H1 (cell line): ENCODE measurements at regions not wholly inside any gene's neighbourhood (a gene's known extent, or its start where the extent isn't known, plus 50 kb on each side); places are given as distances from the start of the nearest gene placed in this dataset.

Experiments
- CTCF ChIA-PET: fragments of 300-600 bp; sonication (Branson Sonifier 250); formaldehyde crosslinking; loops from one replicate; lab custom pipeline; 2021; ENCODE audit not compliant: partially characterized antibody; lab: Charles Lee
- POLR2A ChIA-PET: fragments of 300-600 bp; sonication (Branson Sonifier 250); formaldehyde crosslinking; loops from one replicate; lab custom pipeline; 2021; ENCODE audit warnings: inconsistent platforms; ENCODE audit not compliant: partially characterized antibody; lab: Charles Lee
- DNase-seq, 2 experiments: peaks; one replicate each; pipeline versions ENCODE4 v3.0.0 to v3.0.0-alpha.2; 2010 to 2022; ENCODE audit warnings: low spot score in 2 of 2, low read depth in 1 of 2, mixed read lengths in 1 of 2
- FAIRE-seq: peaks from 2 replicates; lab custom pipeline; 2011; peaks lifted over from hg19 to GRCh38; lab: Jason Lieb, UNC
- H2AFZ ChIP-seq: 2 replicates; pipeline ENCODE4 v1.8.1; 2012; ENCODE audit warnings: low read length, inconsistent platforms
- H2AK5ac ChIP-seq: 2 replicates; pipeline ENCODE4 v1.6.1; 2013; ENCODE audit warnings: low read depth, low read length
- H2BK120ac ChIP-seq: replicated peaks from 2 replicates; pipeline ENCODE3; 2013; ENCODE audit warnings: low read depth, low read length, inconsistent platforms
- H2BK12ac ChIP-seq: 2 replicates; pipeline ENCODE4 v1.6.1; 2013; ENCODE audit warnings: low read depth, low read length
- H2BK15ac ChIP-seq: 2 replicates; pipeline ENCODE4 v1.6.1; 2013; ENCODE audit warnings: low read length
- H2BK20ac ChIP-seq: 2 replicates; pipeline ENCODE4 v1.6.1; 2013; ENCODE audit warnings: low read length
- H2BK5ac ChIP-seq: 2 replicates; pipeline ENCODE4 v1.6.1; 2013; ENCODE audit warnings: low read depth, low read length
- H3K14ac ChIP-seq: 2 replicates; pipeline ENCODE4 v1.6.1; 2013; ENCODE audit warnings: inconsistent platforms; ENCODE audit not compliant: insufficient read length
- H3K18ac ChIP-seq: 2 replicates; pipeline ENCODE4 v1.6.1; 2013; ENCODE audit warnings: low read length; ENCODE audit errors: extremely low read depth
- H3K23ac ChIP-seq: 2 replicates; pipeline ENCODE4 v1.6.1; 2013; ENCODE audit warnings: inconsistent platforms; ENCODE audit not compliant: insufficient read length
- H3K23me2 ChIP-seq: 2 replicates; pipeline ENCODE4 v1.6.1; 2013; ENCODE audit warnings: low read depth, low read length
- H3K27ac ChIP-seq: 2 replicates; pipeline ENCODE4 v1.6.1; 2011; ENCODE audit warnings: low read depth, low read length, inconsistent platforms
- H3K27me3 ChIP-seq, 4 experiments: replicated peaks in 1 of 4; 1 replicate in 1 of 4; 2 replicates in 3 of 4; pipeline versions ENCODE4 v1.6.1 to v1.8.1; 2011 to 2013; ENCODE audit warnings: low read length in 3 of 4, mild to moderate bottlenecking in 3 of 4, inconsistent platforms in 2 of 4, mixed read lengths in 2 of 4, moderate library complexity in 1 of 4; ENCODE audit not compliant: control insufficient read depth in 3 of 4, insufficient read depth in 3 of 4; ENCODE audit errors: extremely low read depth in 1 of 4
- H3K36me3 ChIP-seq, 4 experiments: 2 replicates each; pipeline versions ENCODE4 v1.6.1 to v1.8.1; 2011 to 2013; ENCODE audit warnings: mild to moderate bottlenecking in 4 of 4, low read length in 3 of 4, moderate library complexity in 2 of 4, control low read depth in 1 of 4, inconsistent platforms in 1 of 4; ENCODE audit not compliant: insufficient read depth in 4 of 4, control insufficient read depth in 2 of 4
- H3K4ac ChIP-seq: replicated peaks from 2 replicates; pipeline ENCODE3; 2013; ENCODE audit warnings: low read length, low read depth, mixed read lengths, inconsistent platforms; ENCODE audit not compliant: insufficient read length
- H3K4me1 ChIP-seq, 4 experiments: replicated peaks in 1 of 4; 1 replicate in 1 of 4; 2 replicates in 3 of 4; pipeline versions ENCODE4 v1.6.1 to v1.8.1; 2011 to 2013; ENCODE audit warnings: low read length in 3 of 4, inconsistent platforms in 2 of 4, mixed read lengths in 1 of 4; ENCODE audit not compliant: insufficient read depth in 4 of 4, control insufficient read depth in 3 of 4
- H3K4me2 ChIP-seq, 2 experiments: 2 replicates each; pipeline versions ENCODE4 v1.6.1 to v1.8.1; 2011 to 2013; ENCODE audit warnings: low read depth in 2 of 2, low read length in 2 of 2, control low read depth in 1 of 2, inconsistent platforms in 1 of 2, mild to moderate bottlenecking in 1 of 2; ENCODE audit not compliant: insufficient read depth in 1 of 2
- H3K4me3 ChIP-seq, 4 experiments: fragments of 200-600, 300-600 bp in 1 of 4; sonication (generic), shearing (Covaris generic), sonication (Bioruptor Twin) in 1 of 4; 2 replicates each; pipeline versions ENCODE4 v1.5.1 to v1.8.1; 2011 to 2016; ENCODE audit warnings: low read length in 4 of 4, low read depth in 3 of 4, control low read depth in 2 of 4, inconsistent platforms in 2 of 4, mild to moderate bottlenecking in 2 of 4, mixed read lengths in 1 of 4, moderate library complexity in 1 of 4; ENCODE audit not compliant: insufficient read depth in 2 of 4; ENCODE audit errors: extremely low read depth in 1 of 4
- H3K56ac ChIP-seq: replicated peaks from 2 replicates; pipeline ENCODE3; 2013; ENCODE audit warnings: low read depth, mild to moderate bottlenecking, mixed read lengths, low read length, inconsistent platforms; ENCODE audit not compliant: insufficient read length
- H3K79me1 ChIP-seq: 2 replicates; pipeline ENCODE4 v1.6.1; 2013; ENCODE audit warnings: low read depth, low read length, control low read depth
- H3K79me2 ChIP-seq, 2 experiments: 2 replicates each; pipeline versions ENCODE4 v1.6.1 to v1.8.1; 2012 to 2013; ENCODE audit warnings: low read length in 2 of 2, mild to moderate bottlenecking in 2 of 2, inconsistent platforms in 1 of 2; ENCODE audit not compliant: insufficient read depth in 2 of 2, control insufficient read depth in 1 of 2
- H3K9ac ChIP-seq, 4 experiments: replicated peaks in 1 of 4; 1 replicate in 1 of 4; 2 replicates in 3 of 4; pipeline versions ENCODE4 v1.6.1 to v1.8.1; 2011 to 2013; ENCODE audit warnings: low read depth in 3 of 4, low read length in 3 of 4, control low read depth in 2 of 4, mild to moderate bottlenecking in 2 of 4, moderate library complexity in 2 of 4, inconsistent platforms in 1 of 4; ENCODE audit errors: extremely low read depth in 1 of 4
- H3K9me3 ChIP-seq, 2 experiments: 2 replicates each; pipeline versions ENCODE4 v1.6.1 to v1.8.1; 2012 to 2013; ENCODE audit warnings: mild to moderate bottlenecking in 2 of 2, moderate library complexity in 2 of 2, control low read depth in 1 of 2, inconsistent platforms in 1 of 2, low read depth in 1 of 2, low read length in 1 of 2, mixed read lengths in 1 of 2; ENCODE audit not compliant: insufficient read depth in 2 of 2
- H4K20me1 ChIP-seq, 2 experiments: replicated peaks in 1 of 2; 2 replicates each; pipeline versions ENCODE3 to v1.8.1; 2011 to 2013; ENCODE audit warnings: inconsistent platforms in 2 of 2, low read length in 2 of 2, mild to moderate bottlenecking in 1 of 2; ENCODE audit not compliant: insufficient read depth in 2 of 2, control insufficient read depth in 1 of 2
- H4K5ac ChIP-seq: 2 replicates; pipeline ENCODE4 v1.6.1; 2013; ENCODE audit warnings: low read length, low read depth, mixed read lengths, inconsistent platforms; ENCODE audit not compliant: insufficient read length
- H4K8ac ChIP-seq: 2 replicates; pipeline ENCODE4 v1.8.0; 2013; ENCODE audit warnings: mild to moderate bottlenecking, moderate library complexity, low read length, inconsistent platforms; ENCODE audit not compliant: insufficient read depth; ENCODE audit errors: extremely low read depth
- H4K91ac ChIP-seq: replicated peaks from 2 replicates; pipeline ENCODE3; 2013; ENCODE audit warnings: low read length, mixed read lengths, inconsistent platforms; ENCODE audit not compliant: insufficient read length
- ASH2L ChIP-seq: fragments of 200-600, 300-600 bp; sonication (generic); IDR thresholded peaks from one replicate; pipeline ENCODE4 v1.7.1; 2017; ENCODE audit warnings: low read length
- BACH1 ChIP-seq: IDR thresholded peaks from 2 replicates; pipeline ENCODE4 v1.6.1; 2012; ENCODE audit warnings: low read length, improper control_type of control experiment
- CHD1 ChIP-seq: IDR thresholded peaks from 2 replicates; pipeline ENCODE4 v1.6.1; 2012; ENCODE audit warnings: low read depth, low read length, improper control_type of control experiment
- KDM4A ChIP-seq: IDR thresholded peaks from one replicate; pipeline ENCODE4 v1.7.1; 2012; ENCODE audit warnings: low read depth, mild to moderate bottlenecking, moderate library complexity, low read length, inconsistent platforms; ENCODE audit not compliant: severe bottlenecking
- PHF8 ChIP-seq: fragments of 200-600 bp; sonication (generic); conservative IDR thresholded peaks from 2 replicates; pipeline ENCODE4 v1.7.1; 2012; ENCODE audit warnings: low read depth, mild to moderate bottlenecking, inconsistent platforms, low read length, moderate library complexity
- RAD21 ChIP-seq, 2 experiments: IDR thresholded peaks in 1 of 2; conservative IDR thresholded peaks in 1 of 2; 2 replicates each; pipeline ENCODE4 v1.6.1; 2011; ENCODE audit warnings: low read depth in 2 of 2, low read length in 2 of 2, improper control_type of control experiment in 1 of 2, inconsistent platforms in 1 of 2, mild to moderate bottlenecking in 1 of 2, moderate library complexity in 1 of 2
- TF ChIP-seq, protein P1 (sequence below), 3 experiments: IDR thresholded peaks; 1 replicate in 2 of 3; 2 replicates in 1 of 3; pipeline versions ENCODE4 v1.5.1 to v1.6.1; 2011; ENCODE audit warnings: low read length in 3 of 3, mild to moderate bottlenecking in 3 of 3, inconsistent platforms in 2 of 3, low read depth in 1 of 3, moderate library complexity in 1 of 3; ENCODE audit not compliant: insufficient read depth in 1 of 3; ENCODE audit errors: control extremely low read depth in 1 of 3

DNA sequence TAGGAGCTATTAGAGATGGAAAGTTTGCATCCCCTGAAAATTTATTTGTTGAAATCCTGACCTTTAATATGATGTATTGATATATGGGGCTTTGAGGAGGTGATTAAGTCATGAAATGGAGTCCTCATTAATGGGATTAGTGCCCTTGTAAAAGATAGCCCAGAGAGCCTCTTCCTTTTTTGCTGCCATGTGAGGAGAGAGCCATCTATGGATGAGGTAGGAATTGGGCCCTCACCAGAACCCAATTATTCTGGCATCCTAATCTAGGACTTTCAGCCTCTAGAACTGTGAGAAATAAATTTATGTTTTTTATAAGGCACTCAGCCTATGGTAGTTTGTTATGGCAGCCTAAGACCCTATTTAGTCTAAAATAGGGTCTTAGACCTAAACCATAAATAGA lies 250.2 kb upstream of the SLITRK1 start:
- H3K27ac ChIP-seq = no peak overlapping the region
- H2BK12ac ChIP-seq = no peak overlapping the region

More for the DNA sequence above, 250.2 kb upstream of the SLITRK1 start:
- FAIRE-seq (no peak), DNase-seq (no peak)
- H4K5ac ChIP-seq = no peak overlapping the region
- no peaks in the 10 kb centered on the region for H4K20me1 ChIP-seq
- no peak overlapping the region for H2BK120ac ChIP-seq
- TF ChIP-seq, protein P1, sequence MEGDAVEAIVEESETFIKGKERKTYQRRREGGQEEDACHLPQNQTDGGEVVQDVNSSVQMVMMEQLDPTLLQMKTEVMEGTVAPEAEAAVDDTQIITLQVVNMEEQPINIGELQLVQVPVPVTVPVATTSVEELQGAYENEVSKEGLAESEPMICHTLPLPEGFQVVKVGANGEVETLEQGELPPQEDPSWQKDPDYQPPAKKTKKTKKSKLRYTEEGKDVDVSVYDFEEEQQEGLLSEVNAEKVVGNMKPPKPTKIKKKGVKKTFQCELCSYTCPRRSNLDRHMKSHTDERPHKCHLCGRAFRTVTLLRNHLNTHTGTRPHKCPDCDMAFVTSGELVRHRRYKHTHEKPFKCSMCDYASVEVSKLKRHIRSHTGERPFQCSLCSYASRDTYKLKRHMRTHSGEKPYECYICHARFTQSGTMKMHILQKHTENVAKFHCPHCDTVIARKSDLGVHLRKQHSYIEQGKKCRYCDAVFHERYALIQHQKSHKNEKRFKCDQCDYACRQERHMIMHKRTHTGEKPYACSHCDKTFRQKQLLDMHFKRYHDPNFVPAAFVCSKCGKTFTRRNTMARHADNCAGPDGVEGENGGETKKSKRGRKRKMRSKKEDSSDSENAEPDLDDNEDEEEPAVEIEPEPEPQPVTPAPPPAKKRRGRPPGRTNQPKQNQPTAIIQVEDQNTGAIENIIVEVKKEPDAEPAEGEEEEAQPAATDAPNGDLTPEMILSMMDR (IDR thresholded peaks at IDR 0.05; ENCODE audit: control extremely low read depth in 1 of 3, insufficient read depth in 1 of 3, low read depth in 1 of 3, low read length in 3 of 3) = peak in 2 of 3 experiments; percentile 10; a peak in 1 of 4 replicates
- TF ChIP-seq CHD1 = no peak
- no peak for TF ChIP-seq KDM4A
- TF ChIP-seq PHF8 = no peak
- TF ChIP-seq RAD21 (IDR thresholded peaks at IDR 0.05 in 1 of 2, conservative IDR thresholded peaks at IDR 0.05 in 1 of 2; ENCODE audit: low read depth in 2 of 2, low read length in 2 of 2) = peak; percentile 51 to 55
- no peak for TF ChIP-seq BACH1
- TF ChIP-seq ASH2L = no peak
- no peaks in the 10 kb centered on the region for H3K79me2 ChIP-seq
- no peaks in the 10 kb centered on the region for H3K4me1 ChIP-seq
- H3K23ac ChIP-seq = no peak overlapping the region
- ChIA-PET CTCF (interaction anchor here (1.9 kb wide), 1 partner anchor 11 kb away, joined by 6 read pairs; no protein-coding TSS in a partner anchor), POLR2A (no interaction called here)
- no peak overlapping the region for H2BK5ac ChIP-seq
- H2BK20ac ChIP-seq = no peak overlapping the region
- no peak overlapping the region for H3K4ac ChIP-seq
- H4K8ac ChIP-seq = no peak overlapping the region
- H2AFZ ChIP-seq = no peak overlapping the region
- no peak overlapping the region for H4K91ac ChIP-seq
- H3K9ac ChIP-seq = no peak overlapping the region
- H3K14ac ChIP-seq = no peak overlapping the region
- no peaks in the 10 kb centered on the region for H3K27me3 ChIP-seq
- no peak overlapping the region for H2AK5ac ChIP-seq
- no peak overlapping the region for H3K56ac ChIP-seq
- no peaks in the 10 kb centered on the region for H3K9me3 ChIP-seq
- H3K4me3 ChIP-seq = no peak overlapping the region
- no peaks in the 10 kb centered on the region for H3K36me3 ChIP-seq
- H2BK15ac ChIP-seq = no peak overlapping the region
- H3K4me2 ChIP-seq = no peak overlapping the region
- no peaks in the 10 kb centered on the region for H3K79me1 ChIP-seq
- no peaks in the 10 kb centered on the region for H3K23me2 ChIP-seq
- no peak overlapping the region for H3K18ac ChIP-seq
